ENCODE measurements at regions not wholly inside any gene's neighbourhood (a gene's known extent, or its start where the extent isn't known, plus 50 kb on each side); places are given as distances from the start of the nearest gene placed in this dataset.

- TF ChIP-seq, protein P1, sequence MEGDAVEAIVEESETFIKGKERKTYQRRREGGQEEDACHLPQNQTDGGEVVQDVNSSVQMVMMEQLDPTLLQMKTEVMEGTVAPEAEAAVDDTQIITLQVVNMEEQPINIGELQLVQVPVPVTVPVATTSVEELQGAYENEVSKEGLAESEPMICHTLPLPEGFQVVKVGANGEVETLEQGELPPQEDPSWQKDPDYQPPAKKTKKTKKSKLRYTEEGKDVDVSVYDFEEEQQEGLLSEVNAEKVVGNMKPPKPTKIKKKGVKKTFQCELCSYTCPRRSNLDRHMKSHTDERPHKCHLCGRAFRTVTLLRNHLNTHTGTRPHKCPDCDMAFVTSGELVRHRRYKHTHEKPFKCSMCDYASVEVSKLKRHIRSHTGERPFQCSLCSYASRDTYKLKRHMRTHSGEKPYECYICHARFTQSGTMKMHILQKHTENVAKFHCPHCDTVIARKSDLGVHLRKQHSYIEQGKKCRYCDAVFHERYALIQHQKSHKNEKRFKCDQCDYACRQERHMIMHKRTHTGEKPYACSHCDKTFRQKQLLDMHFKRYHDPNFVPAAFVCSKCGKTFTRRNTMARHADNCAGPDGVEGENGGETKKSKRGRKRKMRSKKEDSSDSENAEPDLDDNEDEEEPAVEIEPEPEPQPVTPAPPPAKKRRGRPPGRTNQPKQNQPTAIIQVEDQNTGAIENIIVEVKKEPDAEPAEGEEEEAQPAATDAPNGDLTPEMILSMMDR (IDR thresholded peaks at IDR 0.05) = no peak
- no peak for TF ChIP-seq EZH2 (IDR thresholded peaks at IDR 0.05; ENCODE audit: borderline replicate concordance, insufficient read depth, low read depth, low read length, poor library complexity, severe bottlenecking)
These were observed 291.4 kb downstream of the KCNS3 start for GRCh38 chr2:18169893-18170175.

All from B cell (primary cell).